D721Med (cell line): ENCODE measurements at regions not wholly inside any gene's neighbourhood (a gene's known extent, or its start where the extent isn't known, plus 50 kb on each side); places are given as distances from the start of the nearest gene placed in this dataset.
"Not testable (repeated sequence)": the region's sequence is repeated elsewhere in the genome, so short reads cannot be mapped to it uniquely, and the experiment has no call there.

Experiments used
- DNase-seq: peaks from one replicate; pipeline ENCODE4 v3.0.0; 2011; ENCODE audit warnings: low spot score; ENCODE audit not compliant: insufficient read length
- FAIRE-seq: peaks from 2 replicates; lab custom pipeline; 2011; peaks lifted over from hg19 to GRCh38; lab: Jason Lieb, UNC
- CTCF ChIP-seq: IDR thresholded peaks from 2 replicates; pipeline ENCODE4 v1.5.1; 2012; ENCODE audit warnings: mild to moderate bottlenecking, control low read depth; ENCODE audit not compliant: insufficient read depth; ENCODE audit errors: missing control alignments

GRCh38 chr2:67776276-67776675 is 286.5 kb downstream of the C1D start:
- FAIRE-seq, result no peak
- DNase-seq, result no peak
- TF ChIP-seq CTCF, result no peak

- TF ChIP-seq CTCF, result no peak
- DNase-seq (no peak), FAIRE-seq (no peak)
Observed at GRCh38 chr2:67777010-67777409, 285.8 kb downstream of the C1D start.

GRCh38 chr2:67777836-67778429 is 284.9 kb downstream of the C1D start:
- FAIRE-seq, result peak; percentile 16
- TF ChIP-seq CTCF, result no peak
- no peak for DNase-seq

GRCh38 chr2:67780841-67781240 is 282.0 kb downstream of the C1D start:
- FAIRE-seq, DNase-seq: not testable (repeated sequence)

GRCh38 chr2:67782443-67782842 is 280.4 kb downstream of the C1D start:
- no peak for FAIRE-seq
- DNase-seq, result no peak
- TF ChIP-seq CTCF, result no peak

- no peak for TF ChIP-seq CTCF
- FAIRE-seq (no peak), DNase-seq (no peak)
Observed at GRCh38 chr2:67783026-67783425, 279.8 kb downstream of the C1D start.

- FAIRE-seq, result no peak
- no peak for DNase-seq
Observed at GRCh38 chr2:67790622-67791021, 272.2 kb downstream of the C1D start.

More at GRCh38 chr2:67790622-67791021, 272.2 kb downstream of the C1D start:
- no peak for TF ChIP-seq CTCF
